GM21528 (cell line): ENCODE measurements at regions not wholly inside any gene's neighbourhood (a gene's known extent, or its start where the extent isn't known, plus 50 kb on each side); places are given as distances from the start of the nearest gene placed in this dataset.

Experiments
- ATAC-seq: cut with Tn5 transposase; IDR thresholded peaks from one replicate; pipeline ENCODE4 v1.9.1; 2021; ENCODE audit warnings: mild to moderate bottlenecking, moderate library complexity; ENCODE audit not compliant: unreplicated experiment, low FRiP score

DNA sequence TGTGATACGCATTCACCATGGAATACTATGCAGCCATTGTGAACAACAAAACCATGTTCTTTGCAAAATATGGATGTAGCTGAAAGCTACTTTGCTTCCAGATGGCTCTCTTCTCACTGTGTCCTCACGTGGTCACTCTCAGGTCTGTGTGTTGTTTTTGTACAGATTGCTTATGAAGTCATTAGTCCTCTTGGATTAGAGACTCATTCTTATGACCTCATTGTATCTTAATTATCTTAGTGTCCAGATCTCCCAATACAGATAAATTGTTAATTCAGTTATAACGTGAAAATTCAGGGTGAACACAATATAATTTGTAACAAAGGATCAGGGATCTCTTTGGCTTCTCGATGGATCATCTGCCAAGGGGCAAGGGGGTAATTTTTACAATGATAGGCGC lies 100.4 kb upstream of the TOP3B start:
- no peak for ATAC-seq

DNA sequence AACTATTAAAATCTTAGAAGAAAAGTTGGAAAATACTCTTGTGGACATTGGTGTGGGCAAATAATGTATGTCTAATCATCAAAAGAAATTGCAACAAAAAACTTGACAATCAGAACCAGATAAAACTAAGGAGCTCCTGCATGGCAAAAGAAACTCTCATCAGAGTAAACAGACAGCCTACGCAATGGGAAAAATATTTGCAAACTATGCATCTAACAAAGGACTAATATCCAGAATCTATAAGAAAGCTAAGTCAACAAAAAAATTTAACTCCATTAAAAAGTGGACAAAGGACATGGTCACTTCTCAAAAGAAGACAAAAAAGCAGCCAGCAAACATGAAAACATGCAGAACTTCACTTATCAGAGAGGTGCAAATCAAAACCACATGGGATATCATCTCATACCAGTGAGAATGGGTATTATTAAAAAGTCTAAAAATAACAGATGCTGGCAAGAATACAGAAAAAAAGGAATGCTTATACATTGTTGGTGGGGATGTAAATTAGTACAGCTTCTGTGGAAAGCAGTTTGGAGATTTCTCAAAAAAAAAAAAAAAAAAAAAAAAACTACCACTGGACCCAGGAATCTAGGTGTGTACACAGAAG lies 99.7 kb upstream of the TOP3B start:
- ATAC-seq, result no peak

DNA sequence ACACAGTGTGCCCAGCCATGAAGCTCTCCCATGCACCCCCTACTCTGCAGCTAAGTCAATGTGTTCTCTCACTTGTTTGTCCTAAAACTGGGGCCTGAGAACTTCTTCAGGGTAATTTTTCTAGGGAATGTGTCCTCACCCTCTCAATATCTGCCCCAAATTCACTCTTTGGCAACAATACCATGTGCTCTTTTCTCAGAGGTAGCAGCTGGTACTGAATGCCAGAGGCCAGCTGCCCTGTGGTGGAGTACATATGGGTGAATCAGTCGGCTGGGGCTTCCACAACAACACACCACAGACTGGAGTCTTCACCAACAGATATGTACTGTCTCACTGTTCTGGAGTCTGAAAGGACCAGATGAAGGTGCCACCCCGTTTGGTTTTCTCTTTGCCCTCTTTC lies 97.7 kb upstream of the TOP3B start:
- ATAC-seq, result no peak

DNA sequence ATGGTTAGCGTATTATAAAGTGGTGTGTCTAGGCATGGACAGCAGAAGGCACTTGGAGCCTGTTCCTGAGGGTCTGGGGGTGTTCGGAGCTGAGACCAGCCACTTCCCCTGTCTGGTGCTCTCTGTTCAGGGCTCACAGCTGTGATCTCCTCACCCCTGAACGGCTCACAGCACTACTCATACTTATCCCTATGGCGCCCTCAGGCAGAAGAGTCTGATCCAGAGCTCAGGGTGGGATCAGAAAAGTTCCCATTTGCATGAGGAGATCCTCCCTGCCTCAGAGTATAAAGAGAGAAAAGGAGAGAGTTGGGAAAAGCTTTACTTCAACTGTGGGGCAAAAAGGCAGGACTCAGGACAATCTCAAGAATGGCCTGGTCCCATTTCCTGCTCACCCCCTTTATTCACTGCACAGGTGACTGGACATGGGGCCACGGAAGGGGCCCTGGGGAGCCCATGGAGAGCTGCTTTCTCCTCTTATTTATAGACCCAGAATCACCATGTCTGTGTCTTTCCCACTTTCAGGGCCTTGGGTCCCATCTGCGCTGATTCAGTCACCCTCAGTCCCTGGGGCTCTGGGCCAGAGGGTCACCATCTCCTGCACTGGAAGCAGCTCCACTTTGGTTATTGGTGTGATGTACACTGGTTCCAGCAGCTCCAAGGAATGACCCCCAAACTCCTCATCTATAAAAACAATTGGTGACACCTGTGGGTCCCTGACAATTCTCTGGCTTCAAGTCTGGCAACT lies 97.0 kb upstream of the TOP3B start:
- ATAC-seq, result no peak

DNA sequence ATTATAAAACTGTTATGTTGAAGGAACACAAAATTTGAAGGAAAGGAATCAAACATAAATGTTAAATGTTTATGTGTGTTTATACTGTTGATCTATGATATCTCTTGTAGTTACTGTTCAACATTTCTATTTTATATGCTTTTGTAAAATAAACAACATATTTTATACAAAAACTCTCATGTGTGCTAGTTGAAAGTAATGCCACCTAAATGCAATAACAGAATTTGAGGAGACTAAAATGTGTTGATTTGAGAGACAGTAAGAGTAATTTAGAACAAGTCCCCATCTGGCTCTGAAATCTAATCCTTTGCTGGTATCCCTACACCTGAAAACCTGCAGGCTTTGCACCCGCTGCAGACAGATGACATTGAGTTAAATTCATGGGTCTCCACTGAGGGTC lies 95.7 kb upstream of the TOP3B start:
- no peak for ATAC-seq

DNA sequence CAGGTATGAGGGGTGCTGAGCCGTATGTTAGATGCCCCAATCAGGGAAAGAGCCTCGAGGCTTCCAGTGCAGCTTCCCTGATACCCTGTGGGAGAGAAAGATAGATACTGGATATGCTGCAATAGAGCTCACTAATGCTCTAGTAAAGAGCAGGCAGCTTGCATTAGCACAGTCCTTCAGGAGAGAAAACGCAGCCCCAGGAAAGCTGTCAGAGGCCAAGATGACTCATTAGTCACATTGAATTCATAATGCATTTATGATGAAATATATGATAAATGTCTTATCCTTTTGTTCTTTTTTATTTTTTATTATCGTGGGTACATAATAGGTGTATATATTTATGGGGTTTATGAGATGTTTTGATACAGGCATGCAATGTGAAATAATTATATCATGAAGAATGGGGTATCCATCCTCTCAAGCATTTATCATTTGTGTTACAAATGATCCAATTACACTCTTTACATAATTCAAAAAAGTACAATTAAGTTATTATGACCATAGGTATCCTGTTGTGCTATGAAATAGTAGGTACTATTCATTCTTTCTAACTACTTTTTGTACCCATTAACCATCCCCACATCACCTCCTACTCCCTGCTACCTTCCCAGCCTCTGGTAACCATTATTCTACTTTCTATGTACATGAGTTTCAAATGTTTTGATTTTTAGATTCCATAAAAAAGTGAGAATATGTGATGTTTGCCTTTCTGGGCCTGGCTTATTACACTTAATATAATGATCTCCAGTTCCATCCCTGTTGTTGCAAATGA lies 94.5 kb upstream of the TOP3B start:
- no peak for ATAC-seq

DNA sequence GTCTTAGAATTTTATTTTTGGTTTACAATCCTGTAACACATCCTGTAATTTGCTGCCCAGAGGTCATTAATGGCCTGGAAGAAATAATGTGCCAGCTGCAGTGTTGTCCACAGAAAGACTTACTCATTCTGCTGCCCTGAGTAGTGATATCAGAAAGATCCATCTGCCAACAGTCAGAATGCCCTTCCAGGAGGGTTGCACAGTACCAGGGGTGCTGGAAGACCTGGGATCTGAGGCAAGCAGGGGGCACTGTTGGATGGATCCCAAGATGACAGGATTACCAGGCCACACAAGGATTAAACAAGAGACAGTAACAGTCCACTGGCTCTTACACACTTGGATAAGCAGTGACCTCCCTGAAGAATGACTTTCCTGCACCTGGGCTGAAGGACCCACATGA lies 93.8 kb upstream of the TOP3B start:
- no peak for ATAC-seq

DNA sequence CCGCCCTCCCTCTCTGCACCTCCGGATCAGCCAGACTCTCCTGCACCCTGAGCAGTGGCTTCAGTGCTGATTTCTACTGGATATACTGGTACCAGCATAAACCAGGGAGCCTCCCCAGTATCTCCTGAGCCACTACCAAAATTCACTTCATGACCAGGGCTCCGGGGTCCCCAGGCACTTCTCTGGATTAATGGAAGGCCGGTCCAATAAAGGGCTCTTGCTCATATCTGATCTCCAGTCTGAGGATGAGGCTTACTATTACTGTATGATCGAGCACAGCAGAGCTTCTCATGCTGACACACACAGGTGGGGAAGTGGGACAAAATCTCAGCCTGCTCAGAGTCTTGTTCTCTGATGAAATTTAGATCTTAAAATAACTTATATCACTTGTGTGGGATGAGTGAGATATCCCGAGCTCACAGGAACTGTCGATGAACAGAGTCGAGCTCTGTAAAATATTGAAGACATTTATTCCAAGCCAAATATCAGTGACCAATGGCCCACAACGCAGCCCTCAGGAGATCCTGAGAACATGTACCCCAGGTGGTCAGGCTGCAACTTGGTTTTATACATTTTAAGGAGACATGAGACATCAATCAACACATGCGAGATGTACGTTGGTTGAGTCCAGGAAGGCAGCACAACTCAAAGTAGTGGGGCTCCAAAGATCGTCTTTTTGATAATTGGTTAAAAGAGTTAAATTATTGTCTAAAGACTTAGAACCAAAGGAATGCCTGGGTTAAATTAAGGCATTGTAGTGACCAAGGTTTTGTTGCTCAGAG lies 93.0 kb upstream of the TOP3B start:
- ATAC-seq, result no peak

DNA sequence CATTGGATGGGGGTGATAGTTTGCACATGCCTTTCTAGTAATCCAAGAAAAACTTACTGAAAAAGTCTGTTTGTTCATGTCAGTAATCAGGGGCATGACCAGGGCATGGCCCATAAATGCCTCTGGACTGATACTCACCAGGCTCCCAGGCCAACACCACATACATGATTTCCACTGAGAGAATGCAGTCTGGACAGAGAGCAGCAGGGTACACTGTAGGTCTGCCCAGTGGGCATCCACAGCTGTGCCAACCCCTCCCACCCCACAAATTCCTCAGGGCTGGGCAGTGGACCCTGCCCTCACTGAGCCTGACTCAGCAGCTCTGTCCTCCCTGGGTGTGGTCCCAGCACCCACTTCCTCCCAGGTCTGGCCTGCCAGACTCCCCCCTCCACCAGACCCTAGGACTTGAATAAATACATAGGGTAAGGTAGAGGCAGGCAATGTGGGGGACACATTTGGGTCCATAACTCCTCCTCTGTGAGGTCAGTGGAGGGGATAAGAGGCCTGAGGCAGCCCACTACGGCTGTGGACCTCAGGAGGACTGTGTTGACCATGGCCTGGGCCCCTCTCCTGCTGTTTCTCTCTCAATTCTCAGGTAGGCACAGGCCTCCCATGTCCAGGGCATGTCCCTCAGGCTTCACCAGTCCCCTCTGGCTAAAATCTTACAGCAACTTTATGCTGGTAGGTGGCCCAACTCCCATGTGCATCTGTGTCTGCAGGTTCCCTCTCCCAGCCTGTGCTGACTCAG lies 92.2 kb upstream of the TOP3B start:
- no peak for ATAC-seq

DNA sequence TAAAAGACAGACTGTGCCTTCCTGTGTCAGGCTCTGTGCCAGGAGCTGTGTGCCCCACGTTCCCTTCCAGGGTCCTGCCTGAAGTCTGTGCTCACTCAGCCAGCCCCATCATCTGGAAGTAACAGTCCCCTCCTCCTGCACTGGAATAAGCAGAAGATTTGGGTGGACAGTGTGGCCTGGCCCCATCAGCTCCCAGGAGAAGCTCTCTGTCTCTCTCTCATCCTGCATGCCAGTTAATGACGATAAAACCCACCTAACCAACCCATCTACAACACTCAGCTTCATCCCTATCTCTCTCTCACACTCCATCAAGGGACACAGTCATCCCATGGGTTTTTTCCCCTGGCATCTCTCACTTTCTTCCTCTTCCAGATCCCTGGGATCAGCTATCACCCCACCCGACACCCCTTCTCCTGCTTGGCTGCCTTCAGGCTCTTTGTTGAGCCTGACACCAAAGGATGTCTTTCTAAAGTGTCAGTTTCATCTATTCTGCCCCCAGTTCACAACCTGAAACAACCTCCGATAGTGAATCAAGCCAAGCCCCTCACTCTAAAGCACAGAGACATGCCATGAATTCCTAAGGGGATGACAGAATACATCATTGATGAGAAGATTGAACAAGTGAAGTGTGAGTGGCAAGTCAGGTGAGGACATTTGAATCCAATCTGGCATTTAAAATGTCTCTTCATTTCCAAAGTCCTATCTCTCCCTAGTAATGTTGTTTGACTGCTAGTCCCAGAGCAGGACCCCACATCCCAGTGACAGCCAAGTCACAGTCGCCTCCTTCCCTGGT lies 91.4 kb upstream of the TOP3B start:
- no peak for ATAC-seq

DNA sequence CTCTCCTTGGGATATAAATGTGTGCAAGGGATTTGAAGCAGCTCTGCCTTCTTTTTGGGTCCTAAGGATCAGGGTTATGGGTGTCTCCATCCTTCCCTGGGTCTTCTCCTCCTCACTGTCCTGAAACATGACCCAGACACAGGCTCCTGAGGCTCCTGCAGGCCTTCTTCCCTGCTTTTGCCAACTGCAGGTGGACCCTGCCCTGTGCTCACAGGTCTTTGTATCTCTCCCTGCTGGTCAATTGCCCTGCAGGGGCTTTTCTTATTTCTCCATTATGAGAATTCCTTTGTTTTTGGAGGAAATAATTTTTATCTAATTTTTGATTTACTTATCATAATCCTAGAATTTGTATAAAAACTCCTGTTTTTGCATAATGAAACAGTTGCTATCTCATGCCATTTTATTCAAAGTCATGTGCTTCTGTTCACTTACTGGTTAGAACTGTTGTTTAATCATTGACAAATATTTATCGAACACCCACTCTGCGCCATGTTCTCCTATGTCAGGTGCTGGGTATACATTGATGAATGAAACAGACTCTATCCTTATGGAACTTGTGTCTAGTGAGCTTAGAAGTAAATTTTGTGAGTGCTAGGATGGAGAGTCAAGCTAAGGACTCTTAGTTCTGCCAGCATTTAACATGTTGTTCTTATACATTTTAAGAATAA lies 89.7 kb upstream of the TOP3B start:
- no peak for ATAC-seq

DNA sequence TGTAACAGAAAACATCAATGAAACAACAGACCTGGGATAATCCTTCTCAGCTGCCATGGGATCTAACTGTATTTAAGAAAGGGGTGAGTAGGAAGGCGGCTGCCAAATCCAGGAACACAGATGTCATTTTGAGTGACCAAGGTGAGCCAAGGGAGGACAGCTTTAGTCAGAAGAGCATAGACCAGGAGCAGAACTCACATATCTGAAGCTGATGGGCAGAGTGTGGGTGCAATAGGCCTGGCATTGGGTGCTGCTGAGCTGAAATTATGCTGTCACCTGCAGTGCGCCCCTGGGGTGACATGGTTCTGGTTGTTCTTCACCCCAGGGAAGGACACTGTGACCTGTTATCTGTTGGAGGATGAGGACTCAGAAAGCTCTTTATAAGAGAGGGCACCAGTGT lies 88.9 kb upstream of the TOP3B start:
- ATAC-seq, result no peak

DNA sequence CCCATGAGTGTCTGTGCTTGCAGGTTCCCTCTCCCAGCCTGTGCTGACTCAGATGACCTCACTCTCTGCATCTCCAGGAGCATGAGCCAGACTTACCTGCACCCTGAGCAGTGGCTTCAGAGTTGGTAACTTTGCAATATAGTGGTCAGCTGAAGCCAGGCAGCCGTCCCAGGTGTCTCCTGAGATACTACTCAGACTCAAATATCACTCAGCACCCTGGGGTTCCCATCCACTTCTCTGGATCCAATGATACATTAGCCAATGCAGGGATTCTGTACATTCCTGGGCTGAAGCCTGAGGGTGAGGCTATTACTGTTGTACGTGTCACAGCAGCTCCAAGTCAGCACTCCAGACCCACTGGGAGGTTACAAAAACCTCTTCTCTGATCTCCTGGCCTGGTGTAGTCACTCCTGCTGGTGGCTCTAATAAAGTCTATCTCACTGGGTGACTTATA lies 87.8 kb upstream of the TOP3B start:
- ATAC-seq, result no peak

DNA sequence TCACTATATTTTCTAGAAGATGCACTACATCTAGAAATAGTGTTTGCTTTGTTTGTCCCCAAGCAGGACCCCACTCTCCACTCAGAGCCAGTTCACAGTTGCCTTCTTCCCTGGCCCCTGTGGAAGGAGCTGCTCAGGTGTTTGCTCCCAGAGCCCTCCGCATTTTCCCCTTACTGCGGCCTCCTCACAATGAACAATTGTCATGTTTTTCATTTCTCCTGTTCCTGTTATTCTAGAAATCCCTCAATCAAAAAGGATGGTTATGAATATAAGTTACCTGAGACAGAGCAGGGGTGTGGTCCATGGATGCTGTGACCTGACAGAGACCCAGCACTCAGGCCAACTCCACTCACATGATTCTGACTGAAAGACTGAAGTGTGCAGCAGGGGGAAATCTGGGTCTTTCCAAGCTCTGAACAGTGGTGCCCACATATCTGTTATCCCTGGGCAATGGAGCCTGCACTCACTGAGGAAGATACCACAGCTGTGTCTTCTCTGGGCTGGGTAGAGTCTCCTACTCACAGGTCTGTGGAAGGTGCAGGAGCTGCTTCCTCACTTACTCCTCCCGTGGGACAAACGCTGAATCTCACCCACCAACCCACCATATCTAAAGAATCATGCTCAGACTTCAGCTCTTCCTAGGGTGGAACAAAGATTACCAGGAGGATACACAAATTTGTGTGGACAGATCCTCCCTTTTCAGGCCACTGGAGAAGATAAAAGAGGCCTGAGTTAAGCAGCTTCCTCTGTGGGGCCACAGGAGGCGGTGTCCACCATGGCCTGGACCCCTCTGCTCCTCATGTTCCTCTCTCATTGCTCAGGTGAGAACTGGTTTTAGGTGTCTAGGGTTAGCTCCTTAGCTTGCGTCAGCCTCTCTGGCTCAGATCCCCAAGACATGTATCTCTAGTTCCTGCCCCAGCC lies 87.1 kb upstream of the TOP3B start:
- ATAC-seq, result no peak

DNA sequence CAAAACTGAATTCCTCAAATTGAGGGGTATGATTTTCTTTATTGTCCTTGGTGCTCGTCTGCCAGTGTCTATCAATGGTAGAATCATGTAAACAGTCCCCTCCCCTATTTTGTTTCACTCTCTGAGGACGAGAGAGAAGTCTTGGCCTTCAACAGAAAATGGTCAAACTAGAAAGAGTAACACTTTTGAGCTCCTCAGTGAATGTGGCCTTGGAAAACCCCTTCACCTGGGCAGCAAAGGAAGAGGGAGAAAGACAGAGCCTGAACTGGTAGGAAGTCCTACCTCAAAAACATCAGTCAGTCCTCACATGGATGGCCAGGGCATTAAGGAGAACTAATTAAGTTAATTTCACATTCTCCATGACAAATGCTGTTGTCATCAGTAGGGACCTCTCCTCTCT lies 86.1 kb upstream of the TOP3B start:
- no peak for ATAC-seq

DNA sequence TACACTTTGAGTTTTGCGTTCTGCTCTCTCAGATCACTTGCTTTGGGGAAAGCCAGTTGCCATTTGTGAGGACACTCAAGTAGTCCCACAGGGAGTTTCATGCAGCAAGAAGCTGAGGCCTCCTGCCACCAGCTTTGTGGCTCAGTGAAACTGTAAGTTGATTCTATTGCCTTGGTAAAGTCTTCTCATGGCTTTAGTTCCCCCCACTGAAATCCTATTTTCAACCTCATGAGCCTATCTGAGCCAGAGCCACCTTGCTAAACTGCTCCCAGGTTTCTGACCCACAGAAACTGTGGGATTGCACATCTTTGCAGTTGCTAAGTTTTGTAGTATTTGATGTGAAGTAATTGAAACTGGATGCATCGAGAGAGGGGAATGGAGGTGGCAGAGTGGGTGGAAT lies 85.4 kb upstream of the TOP3B start:
- no peak for ATAC-seq

DNA sequence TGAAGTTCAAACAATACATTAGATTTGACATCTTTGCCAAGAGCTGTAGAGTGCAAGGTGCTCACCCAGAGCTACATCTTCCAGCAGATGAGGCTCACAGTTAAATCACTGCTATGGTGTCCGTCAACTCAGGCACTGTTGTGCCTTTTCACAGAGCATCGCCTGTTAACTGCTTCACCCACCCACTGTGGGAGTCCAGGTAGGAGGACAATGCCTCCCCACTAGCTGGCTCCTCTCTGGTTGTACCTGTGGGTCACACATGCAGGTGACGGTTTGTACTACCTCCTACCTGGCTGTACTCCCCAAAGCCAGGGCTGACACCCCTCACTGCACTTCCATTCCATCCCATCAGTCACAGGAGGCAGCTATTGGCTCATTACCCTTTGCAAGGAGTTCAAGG lies 84.6 kb upstream of the TOP3B start:
- no peak for ATAC-seq

DNA sequence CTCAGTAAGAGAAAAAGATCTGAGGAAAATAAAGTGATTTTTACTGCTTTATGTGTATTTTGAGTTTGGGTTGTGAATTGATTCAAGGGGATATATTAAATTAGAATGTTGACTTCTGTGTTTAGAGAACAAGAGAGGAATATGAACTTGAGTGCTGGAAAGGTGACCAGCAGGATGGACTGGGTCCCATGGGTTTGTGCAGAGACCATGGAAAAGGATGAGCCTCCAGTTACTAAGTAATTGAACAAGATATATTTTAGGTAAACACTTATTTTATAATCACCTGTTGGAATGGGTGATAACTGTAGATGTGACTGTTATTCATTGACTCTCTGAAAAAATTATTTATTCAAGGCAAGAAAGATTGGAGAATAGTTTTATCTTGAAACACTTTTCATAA lies 82.0 kb upstream of the TOP3B start:
- ATAC-seq, result no peak
